GM19324 (cell line): ENCODE measurements at regions not wholly inside any gene's neighbourhood (a gene's known extent, or its start where the extent isn't known, plus 50 kb on each side); places are given as distances from the start of the nearest gene placed in this dataset.
"Not testable (repeated sequence)": the region's sequence is repeated elsewhere in the genome, so short reads cannot be mapped to it uniquely, and the experiment has no call there.

Source experiments
- ATAC-seq: cut with Tn5 transposase; IDR thresholded peaks from one replicate; pipeline ENCODE4 v1.9.1; 2021; ENCODE audit warnings: mild to moderate bottlenecking, moderate library complexity; ENCODE audit not compliant: unreplicated experiment, low FRiP score

DNA sequence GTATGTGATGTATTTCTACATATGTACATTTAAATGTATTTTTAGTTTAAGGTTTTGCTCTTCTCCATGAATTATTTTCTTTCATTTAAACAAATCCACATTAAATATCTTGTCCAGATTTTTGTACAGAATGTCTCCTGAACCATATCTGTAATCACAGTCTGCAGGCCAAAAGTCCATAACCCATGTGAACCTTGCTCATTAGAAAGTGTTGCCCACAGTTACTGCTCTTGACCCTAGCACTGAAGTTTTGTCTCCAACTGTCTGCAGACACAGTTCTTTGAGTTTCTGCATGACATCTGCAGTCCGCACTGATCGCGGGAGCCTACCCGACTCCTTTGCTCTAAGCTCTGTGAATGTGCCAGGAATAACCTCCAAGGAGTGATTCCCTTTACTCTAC lies 626.2 kb upstream of the SLC10A2 start:
- no peak for ATAC-seq

- no peak for ATAC-seq
Observed at GRCh38 chr13:103676329-103676728, 610.1 kb upstream of the SLC10A2 start.

- ATAC-seq = no peak
Observed at GRCh38 chr13:103671547-103671946, 605.3 kb upstream of the SLC10A2 start.

- ATAC-seq = no peak
Observed at GRCh38 chr13:103663996-103664395, 597.8 kb upstream of the SLC10A2 start.

DNA sequence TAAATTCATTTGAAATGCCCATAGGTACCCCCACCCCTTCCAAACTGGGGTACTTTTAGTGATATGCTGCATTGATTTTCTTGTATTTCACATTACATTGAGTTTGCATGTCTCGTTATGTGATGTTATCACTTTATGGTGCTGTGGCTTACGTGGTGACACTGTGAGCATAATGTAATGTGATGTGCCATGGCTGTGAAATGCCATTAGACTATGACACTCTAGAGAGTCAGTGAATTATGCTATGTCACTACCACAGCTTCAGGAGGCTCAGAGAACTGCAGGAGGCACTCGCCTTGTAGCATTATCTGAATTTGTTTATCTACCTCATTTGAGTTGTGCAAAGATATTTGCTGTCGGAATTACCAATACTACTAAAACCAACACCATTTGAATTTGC lies 590.1 kb upstream of the SLC10A2 start:
- ATAC-seq = no peak

- ATAC-seq = no peak
Observed at GRCh38 chr13:103640606-103641005, 574.4 kb upstream of the SLC10A2 start.

DNA sequence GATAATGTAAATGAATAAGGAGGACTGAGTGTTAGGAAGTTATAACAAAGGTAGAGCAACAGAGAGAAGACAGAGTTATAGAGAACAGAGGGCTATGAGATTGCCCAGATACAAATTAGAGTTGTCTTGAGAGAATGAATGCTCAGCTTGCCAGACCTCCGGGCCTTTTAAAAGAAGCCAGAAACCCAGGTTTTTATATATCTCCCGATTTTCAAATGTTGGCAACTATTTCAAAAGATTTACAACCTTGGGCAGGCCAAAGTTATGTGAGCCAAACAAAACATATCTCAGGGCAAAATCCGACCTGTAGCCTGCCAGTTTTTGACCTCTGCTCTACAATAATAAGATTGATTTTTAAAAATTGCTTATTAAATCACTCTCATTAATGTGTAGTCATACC lies 573.1 kb upstream of the SLC10A2 start:
- ATAC-seq = no peak

- ATAC-seq = no peak
Observed at GRCh38 chr13:103638706-103639105, 572.5 kb upstream of the SLC10A2 start.

DNA sequence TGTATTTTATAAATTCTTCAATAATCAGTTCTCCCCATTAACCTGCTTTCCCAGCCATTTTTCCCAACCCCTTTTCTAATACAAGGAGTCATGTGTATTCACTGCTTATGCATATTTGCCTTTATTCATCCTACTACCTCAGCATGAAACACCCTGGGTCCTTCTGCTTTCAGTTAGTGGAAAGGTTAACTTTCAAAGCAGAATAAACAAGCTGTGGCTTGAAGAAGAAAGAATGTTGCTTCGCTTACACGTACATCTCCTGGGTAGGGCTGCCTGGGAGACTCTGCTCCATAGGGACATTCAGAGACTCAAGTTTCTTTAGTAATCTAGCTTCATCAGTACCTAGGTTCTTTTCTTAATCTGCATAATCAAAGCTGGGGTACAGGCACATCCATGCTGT lies 567.8 kb upstream of the SLC10A2 start:
- ATAC-seq = no peak

GRCh38 chr13:103625194-103625593 lies 559.0 kb upstream of the SLC10A2 start:
- no peak for ATAC-seq

- ATAC-seq = no peak
Observed at GRCh38 chr13:103618151-103618550, 551.9 kb upstream of the SLC10A2 start.

DNA sequence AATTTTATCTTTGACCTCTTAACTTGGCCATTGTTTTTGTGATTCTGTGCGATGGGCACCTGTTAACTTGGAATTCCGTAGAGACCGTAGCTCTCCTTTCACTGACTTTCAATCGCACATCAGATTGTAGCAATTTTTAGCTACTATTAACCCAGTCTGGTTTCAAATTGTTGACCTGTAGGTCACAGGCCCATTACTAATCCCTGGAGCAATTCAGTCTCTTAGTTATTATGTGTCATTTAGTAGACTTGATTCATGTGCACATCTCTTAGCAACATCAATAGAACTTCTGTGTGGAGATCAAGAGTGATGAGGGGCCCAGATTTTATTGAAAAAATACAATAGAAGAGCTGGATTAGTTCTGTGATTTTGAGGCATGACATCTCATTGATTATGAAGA lies 549.6 kb upstream of the SLC10A2 start:
- ATAC-seq = no peak

GRCh38 chr13:103614761-103615160 lies 548.5 kb upstream of the SLC10A2 start:
- ATAC-seq = no peak

GRCh38 chr13:103607995-103608394 lies 541.8 kb upstream of the SLC10A2 start:
- peak; percentile 99 for ATAC-seq

DNA sequence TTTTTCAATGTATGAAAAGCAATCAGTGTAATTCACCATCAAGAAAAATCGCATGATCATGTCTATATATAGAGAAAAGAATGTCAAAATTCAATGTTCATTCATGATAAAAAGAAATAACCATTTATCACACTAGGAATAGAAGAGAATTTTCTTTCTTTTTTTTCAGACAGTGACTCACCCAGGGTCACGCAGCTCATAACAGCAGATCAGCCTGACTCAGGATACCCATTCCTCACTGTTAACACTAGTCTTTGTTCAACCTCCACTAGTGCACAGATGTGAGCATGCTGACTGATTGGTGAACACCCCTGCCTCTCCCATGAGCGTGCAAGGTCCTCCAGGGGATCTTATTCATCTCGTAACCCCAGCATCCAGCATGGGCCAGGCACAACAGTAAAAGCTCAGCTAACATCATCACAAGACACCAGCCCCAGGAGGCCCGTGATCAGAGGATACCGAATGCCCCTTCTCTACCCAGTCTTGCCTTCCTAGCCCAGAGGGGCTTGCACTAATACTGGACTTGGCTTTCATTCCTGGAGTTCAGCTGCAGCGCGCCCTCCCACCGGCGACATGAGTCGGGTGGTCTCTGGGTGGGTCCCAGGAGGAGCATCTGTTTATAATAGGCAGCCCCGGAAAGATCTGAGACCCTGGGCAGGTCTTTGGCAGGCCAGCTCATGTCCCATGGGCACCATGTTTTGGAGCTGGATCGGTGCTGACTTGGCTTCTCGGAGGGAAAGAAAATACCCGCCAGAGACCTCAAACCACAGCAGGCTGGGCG lies 539.5 kb upstream of the SLC10A2 start:
- ATAC-seq = no peak

DNA sequence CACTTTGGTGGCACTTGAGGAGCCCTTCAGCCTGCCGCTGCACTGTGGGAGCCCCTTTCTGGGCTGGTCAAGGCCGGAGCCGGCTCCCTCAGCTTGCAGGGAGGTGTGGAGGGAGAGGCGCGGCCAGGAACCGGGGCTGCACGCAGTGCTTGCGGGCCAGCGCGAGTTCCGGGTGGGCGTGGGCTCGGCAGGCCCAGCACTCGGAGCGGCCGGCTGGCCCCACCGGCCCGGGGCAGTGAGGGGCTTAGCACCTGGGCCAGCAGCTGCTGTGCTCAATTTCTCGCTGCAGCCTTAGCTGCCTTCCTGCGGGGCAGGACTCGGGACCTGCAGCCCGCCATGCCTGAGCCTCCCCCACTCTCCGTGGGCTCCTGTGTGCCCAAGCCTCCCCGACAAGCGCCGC lies 533.7 kb upstream of the SLC10A2 start:
- ATAC-seq = not testable (repeated sequence)

GRCh38 chr13:103598671-103599070 lies 532.5 kb upstream of the SLC10A2 start:
- ATAC-seq = no peak

- no peak for ATAC-seq
Observed at GRCh38 chr13:103573446-103573845, 507.2 kb upstream of the SLC10A2 start.

GRCh38 chr13:103568314-103568713 lies 502.1 kb upstream of the SLC10A2 start:
- ATAC-seq = no peak

DNA sequence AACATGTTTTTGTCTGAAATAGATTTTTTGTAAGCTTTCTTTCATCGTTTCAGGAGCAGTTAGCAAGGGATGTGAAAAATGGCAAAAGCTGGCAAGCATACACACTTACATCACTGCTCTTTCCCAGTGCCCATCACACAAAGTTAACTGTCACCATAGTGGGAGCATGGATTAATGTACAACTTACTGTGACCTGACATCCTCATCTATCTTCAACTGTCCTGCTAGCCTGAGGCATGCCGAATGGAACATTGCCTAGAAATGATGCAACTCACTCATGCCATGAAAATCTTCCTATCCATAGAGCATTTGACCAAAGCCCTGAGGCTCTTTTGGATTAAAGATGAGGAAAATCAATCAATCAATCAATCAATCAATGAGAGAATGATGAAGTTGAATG lies 491.7 kb upstream of the SLC10A2 start:
- ATAC-seq = no peak

- ATAC-seq = no peak
Observed at GRCh38 chr13:103556681-103557080, 490.5 kb upstream of the SLC10A2 start.

DNA sequence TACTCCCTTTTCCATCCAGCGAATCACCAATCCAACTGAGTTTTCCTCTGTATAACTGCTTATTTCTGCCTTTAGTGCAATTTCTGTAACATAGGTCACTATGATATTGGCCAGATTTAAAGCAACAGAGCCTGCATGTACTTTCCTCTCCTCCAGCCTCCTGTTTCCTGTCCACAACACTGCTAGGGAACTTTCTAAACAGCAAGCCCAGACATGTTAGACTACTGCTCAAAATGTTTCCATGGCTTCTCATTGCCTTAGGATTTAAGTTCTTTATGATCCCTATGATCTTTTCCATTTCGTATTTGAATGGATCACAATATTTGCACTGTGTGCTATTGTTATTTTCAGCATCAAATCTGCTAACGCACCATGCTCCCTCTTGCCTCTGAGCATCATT lies 481.7 kb upstream of the SLC10A2 start:
- ATAC-seq = no peak

DNA sequence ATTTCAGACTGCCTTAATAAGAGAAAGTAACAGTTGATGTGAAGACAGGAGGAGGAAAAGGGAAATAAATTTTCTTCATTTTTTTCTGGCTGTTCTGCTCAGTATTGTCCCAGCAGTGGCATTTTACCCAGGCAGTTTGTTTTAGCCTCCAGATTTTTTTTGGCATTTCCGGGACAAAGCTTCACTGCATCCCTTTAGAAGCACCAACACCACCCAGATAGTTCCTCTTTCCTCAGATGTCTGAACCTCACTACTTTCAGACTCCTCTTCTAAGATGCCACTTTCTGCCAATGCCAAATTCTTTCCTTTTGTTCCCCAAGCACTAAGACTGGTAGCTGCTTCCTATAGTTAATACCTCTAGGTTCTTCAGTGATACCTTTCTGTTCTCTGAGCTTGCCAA lies 480.1 kb upstream of the SLC10A2 start:
- ATAC-seq = no peak
